ENCODE measurements at regions not wholly inside any gene's neighbourhood (a gene's known extent, or its start where the extent isn't known, plus 50 kb on each side); places are given as distances from the start of the nearest gene placed in this dataset.

DNA sequence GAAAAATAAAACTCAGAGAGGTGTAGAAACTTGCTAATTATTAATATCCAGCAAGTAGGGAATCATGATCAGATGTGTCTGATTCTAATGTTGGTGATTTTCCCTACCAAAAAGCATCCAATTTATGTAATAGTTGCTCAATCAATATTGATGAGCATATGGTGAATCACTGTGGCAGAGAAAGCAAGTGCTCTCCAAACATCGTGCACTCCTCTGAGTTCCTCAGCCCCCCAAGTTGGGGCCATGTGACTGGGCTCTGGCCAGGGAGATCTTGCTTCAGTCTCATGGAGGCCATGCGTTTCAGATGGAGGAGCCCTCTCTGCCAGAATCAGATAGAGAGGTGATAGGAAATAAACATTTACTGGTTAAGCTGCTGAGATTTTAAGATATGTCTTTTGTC lies 133.2 kb upstream of the LY86 start:
- TF ChIP-seq EZH2phosphoT487 (IDR thresholded peaks at IDR 0.05; ENCODE audit: insufficient read depth, low read depth) (no peak), EZH2 (IDR thresholded peaks at IDR 0.05; ENCODE audit: insufficient read depth, poor library complexity, severe bottlenecking) (no peak)
